ENCODE measurements at regions not wholly inside any gene's neighbourhood (a gene's known extent, or its start where the extent isn't known, plus 50 kb on each side); places are given as distances from the start of the nearest gene placed in this dataset.
A peak's percentile ranks its signal among the peaks of the same experiment; 100 is the strongest.
"Not testable (repeated sequence)": the region's sequence is repeated elsewhere in the genome, so short reads cannot be mapped to it uniquely, and the experiment has no call there.

GRCh38 chr5:155711882-155712281 is 615.1 kb upstream of the SGCD start:
- DNase-seq (ENCODE audit: low spot score) = no peak

- DNase-seq (ENCODE audit: low spot score) = not testable (repeated sequence)
Measured at GRCh38 chr5:155714435-155714834, 612.5 kb upstream of the SGCD start.

GRCh38 chr5:155726267-155726666 is 600.7 kb upstream of the SGCD start:
- DNase-seq (ENCODE audit: low spot score) = peak; percentile 33

- DNase-seq (ENCODE audit: low spot score) = no peak
Measured at GRCh38 chr5:155727512-155728145, 599.3 kb upstream of the SGCD start.

GRCh38 chr5:155728146-155728856 is 598.7 kb upstream of the SGCD start:
- DNase-seq (ENCODE audit: low spot score) = peak; percentile 69

- DNase-seq (ENCODE audit: low spot score) = peak; percentile 51
Measured at GRCh38 chr5:155728857-155729683, 597.9 kb upstream of the SGCD start.

GRCh38 chr5:155729684-155730059 is 597.3 kb upstream of the SGCD start:
- DNase-seq (ENCODE audit: low spot score) = peak; percentile 59

- no peak for DNase-seq (ENCODE audit: low spot score)
Measured at GRCh38 chr5:155732587-155733376, 594.2 kb upstream of the SGCD start.

- DNase-seq (ENCODE audit: low spot score) = no peak
Measured at GRCh38 chr5:155733935-155734334, 593.0 kb upstream of the SGCD start.

- DNase-seq (ENCODE audit: low spot score) = peak; percentile 29
Measured at GRCh38 chr5:155735388-155735787, 591.6 kb upstream of the SGCD start.

GRCh38 chr5:155738616-155739015 is 588.3 kb upstream of the SGCD start:
- DNase-seq (ENCODE audit: low spot score) = no peak

GRCh38 chr5:155746367-155747038 is 580.5 kb upstream of the SGCD start:
- no peak for DNase-seq (ENCODE audit: low spot score)

- DNase-seq (ENCODE audit: low spot score) = no peak
Measured at GRCh38 chr5:155750101-155750500, 576.9 kb upstream of the SGCD start.

- no peak for DNase-seq (ENCODE audit: low spot score)
Measured at GRCh38 chr5:155750571-155750970, 576.4 kb upstream of the SGCD start.

- no peak for DNase-seq (ENCODE audit: low spot score)
Measured at GRCh38 chr5:155753943-155754581, 572.9 kb upstream of the SGCD start.

- no peak for DNase-seq (ENCODE audit: low spot score)
Measured at GRCh38 chr5:155759252-155759651, 567.7 kb upstream of the SGCD start.

GRCh38 chr5:155759984-155760383 is 567.0 kb upstream of the SGCD start:
- DNase-seq (ENCODE audit: low spot score) = no peak

GRCh38 chr5:155761502-155761901 is 565.5 kb upstream of the SGCD start:
- DNase-seq (ENCODE audit: low spot score) = no peak

GRCh38 chr5:155765715-155766114 is 561.2 kb upstream of the SGCD start:
- DNase-seq (ENCODE audit: low spot score) = no peak

GRCh38 chr5:155767470-155767869 is 559.5 kb upstream of the SGCD start:
- DNase-seq (ENCODE audit: low spot score) = peak; percentile 6

- no peak for DNase-seq (ENCODE audit: low spot score)
Measured at GRCh38 chr5:155768332-155768731, 558.6 kb upstream of the SGCD start.

All from AG08395 (cell line).